ENCODE measurements at regions not wholly inside any gene's neighbourhood (a gene's known extent, or its start where the extent isn't known, plus 50 kb on each side); places are given as distances from the start of the nearest gene placed in this dataset.
A peak's percentile ranks its signal among the peaks of the same experiment; 100 is the strongest.
"Not testable (repeated sequence)": the region's sequence is repeated elsewhere in the genome, so short reads cannot be mapped to it uniquely, and the experiment has no call there.

DNA sequence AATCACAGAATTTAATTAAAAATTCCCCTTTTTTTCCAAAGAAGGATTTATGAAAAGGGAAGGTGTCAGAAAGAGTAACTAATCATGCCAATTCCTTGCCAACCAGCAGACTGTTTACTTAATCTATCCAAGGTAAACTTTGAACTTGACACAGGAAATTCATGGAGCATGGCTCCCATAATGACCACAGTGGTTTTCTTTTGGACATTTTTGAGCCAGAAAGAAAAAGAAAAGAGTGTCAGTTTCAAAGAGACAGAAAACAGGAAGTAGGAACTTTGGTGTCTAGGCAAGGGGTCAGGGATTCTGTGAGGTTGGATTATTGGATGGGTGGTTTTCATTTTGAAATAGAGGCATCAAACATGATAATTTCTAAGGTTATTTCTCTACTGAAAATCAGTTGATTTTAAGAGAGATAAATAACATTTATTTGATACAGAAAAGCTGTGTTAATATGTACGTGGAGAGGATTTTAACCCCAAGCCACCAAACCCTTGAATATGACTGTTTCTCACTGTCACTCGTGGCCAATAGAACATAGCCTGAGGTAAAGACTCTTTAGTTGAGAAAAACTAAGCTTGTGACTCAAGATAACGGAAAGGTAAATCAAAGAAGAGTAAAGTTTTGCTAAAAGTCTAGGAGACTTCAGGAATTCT lies 196.1 kb downstream of the TTC6 start:
- no peak for DNase-seq

DNA sequence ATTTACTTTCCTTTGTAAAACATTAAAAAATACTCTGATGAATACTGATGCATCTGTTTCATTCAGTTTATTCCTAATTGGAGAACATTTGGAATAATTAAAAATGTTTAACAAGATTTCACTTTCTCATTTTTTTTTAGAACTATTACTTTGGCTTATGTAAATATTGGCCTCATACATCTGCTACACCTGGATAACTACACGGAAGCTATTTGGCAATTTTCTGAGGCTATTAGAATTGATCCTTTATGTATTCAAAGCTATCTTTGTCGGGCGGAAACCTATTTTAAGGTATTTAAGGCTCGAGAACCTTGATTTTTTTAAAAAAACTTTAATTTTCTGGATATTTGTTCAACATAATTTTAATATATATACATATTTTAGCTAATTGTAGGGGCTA lies 196.7 kb downstream of the TTC6 start:
- no peak for DNase-seq

DNA sequence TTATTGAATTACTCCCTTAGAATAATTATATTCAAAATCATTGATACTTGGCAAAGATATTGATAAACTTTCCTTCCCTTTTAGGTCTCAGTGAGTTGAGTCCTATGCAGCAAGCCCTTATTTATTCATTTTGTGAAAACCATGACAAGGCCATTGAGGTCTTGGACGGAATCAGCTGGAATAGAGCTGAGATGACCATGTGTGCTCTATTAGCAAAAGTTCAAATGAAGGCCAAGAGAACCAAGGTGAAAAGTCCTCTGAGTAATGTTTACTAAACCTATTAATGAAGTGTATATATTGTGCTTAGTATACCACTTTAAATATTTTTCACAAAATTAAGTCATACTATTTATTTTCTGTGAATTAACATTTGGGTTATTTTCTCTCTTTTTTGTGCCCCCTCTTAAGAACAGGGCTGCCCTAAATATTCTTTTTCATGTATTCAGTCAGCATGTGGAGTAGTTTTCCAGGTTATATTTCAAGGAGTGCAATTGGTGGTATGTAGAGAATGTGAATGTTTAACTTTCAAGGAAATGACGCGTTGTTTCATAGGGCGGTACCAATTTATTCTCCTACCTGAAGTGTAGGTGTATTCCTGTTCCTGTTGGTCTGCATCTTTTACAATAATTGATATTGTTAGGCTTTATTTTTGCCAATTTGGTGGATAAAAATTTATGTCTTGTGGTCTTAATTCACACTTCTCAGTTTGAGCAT lies 201.4 kb downstream of the TTC6 start:
- DNase-seq: no peak

DNA sequence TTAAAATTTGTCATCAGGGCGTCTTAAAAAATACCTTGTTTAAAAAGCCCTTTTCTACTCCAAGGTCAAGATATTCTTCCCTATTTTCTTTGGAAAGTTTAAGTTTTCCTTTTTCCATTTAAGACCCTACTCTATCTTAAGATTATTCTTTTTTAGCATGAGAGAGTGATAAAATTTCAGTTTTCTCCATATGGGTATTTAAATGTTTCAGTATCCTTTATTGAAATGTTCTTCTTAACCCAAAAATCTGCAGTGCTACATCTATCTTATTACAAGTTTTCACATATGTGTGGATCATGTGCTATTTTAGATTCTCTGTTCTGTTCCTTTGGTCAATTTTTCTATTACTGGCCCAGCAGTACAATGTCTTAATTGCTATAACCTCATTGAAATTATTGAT lies 202.2 kb downstream of the TTC6 start:
- DNase-seq: no peak

DNA sequence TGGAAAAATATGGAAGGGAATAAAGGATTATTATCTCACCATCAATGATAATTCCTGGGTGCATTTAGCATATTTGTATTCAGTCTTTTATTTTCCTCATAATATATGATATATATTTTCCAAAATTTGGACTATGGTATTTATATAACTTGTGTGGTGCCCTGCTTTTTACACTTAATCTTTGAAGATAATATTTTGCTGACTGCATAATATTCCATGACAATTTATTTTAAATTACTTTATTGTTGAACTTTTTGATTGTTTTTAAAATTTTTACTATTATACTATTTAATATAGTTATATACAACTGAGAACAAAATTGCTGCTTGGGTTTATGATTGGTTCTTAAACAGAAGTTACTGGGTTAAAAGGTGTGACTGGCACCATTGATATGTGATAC lies 212.3 kb downstream of the TTC6 start:
- no peak for DNase-seq

DNA sequence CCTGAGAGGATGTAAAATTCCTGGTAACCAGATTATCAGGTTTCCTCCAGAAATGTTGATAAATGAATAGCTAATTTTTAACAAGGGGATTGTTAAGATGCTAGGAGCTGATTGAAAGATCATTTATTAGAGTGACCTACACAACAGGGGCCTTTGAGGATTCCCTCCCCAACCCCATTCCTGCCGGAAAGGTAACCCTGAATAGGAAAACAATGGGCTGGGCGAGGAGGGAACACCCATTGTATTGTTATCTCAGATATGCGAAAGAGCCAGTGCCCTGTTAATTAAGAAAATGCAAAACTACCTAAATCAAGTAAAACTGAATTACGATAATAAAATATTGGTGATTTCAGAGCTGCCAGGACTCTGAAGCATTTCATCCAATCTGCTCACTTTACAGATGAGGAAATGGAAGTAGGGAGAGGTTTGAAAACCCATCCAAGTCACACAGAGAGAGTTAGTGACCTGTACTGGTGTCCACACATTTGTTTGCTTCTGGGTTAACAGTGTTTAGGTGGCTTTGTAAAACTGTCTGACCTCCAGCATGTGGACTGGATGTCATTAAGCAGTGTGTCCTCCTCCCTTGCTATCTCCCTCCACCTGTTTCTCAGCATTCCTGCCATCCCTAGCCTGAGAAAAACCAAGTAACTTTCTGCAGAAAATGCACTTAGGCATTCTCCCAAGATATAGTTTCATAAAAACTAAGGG lies 214.8 kb downstream of the TTC6 start:
- DNase-seq: no peak

DNA sequence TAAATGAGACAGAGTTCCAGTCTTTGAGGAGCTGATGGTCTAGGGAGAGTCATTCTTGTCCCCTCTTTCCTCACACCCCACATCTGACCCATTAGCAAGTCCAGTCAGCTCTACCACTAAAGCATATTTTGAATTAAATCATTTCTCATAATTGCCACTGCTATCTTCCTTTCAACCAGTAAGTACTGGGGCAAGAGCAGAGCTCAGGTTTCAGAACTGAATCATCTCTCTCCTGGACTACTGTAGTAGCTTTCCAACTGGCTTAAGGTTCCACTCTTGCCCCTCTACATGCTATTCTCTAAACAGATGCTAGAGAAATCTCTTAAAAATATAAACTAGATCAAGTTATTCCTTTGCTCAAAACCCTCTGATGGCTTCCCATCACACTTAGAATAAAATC lies 218.3 kb downstream of the TTC6 start:
- DNase-seq: no peak

DNA sequence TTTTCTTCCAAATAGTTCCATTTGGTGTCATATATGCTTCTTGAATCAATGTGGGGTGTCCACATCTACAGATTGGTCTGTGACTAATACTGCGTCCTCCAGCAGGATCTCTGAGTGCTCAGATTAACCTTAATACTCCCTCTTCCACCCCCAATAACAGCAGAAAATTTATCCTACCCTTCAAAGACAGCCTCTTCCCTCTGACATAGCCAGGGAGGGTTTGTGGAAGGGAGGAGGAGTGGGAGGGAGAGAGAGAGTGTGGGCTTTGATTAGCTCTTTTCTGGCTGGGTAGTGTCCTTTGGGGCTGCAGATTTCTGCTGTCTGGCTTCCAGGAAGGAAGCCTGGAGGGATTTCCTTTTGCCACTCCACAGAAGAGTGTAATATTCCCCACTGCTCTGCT lies 220.7 kb downstream of the TTC6 start:
- no peak for DNase-seq

DNA sequence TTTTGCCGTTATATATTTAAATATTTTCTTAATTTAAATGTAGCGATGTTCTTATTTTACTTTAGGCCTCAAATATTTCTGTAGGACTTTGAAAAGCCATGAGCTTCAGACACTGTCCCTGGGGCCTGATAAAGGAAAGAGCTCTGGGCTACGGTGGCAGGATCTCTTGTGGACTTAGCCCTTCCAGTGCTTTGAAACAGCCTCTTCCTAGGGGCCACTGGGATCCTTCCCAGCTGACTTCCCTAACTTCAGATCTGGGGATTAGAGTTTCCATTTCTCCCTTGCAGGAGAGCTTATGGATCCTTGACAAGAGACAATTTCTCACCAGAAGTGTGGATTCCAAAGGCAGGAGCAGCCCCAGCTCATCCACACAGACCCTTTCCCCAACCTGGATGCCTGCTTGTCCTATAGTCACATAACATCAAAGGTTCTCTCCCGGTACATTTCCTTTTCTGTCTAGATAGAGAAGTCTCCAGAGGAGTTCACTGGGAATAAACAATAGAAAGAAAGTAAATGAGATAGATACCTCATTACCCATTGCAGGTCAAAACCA lies 221.4 kb downstream of the TTC6 start:
- no peak for DNase-seq

DNA sequence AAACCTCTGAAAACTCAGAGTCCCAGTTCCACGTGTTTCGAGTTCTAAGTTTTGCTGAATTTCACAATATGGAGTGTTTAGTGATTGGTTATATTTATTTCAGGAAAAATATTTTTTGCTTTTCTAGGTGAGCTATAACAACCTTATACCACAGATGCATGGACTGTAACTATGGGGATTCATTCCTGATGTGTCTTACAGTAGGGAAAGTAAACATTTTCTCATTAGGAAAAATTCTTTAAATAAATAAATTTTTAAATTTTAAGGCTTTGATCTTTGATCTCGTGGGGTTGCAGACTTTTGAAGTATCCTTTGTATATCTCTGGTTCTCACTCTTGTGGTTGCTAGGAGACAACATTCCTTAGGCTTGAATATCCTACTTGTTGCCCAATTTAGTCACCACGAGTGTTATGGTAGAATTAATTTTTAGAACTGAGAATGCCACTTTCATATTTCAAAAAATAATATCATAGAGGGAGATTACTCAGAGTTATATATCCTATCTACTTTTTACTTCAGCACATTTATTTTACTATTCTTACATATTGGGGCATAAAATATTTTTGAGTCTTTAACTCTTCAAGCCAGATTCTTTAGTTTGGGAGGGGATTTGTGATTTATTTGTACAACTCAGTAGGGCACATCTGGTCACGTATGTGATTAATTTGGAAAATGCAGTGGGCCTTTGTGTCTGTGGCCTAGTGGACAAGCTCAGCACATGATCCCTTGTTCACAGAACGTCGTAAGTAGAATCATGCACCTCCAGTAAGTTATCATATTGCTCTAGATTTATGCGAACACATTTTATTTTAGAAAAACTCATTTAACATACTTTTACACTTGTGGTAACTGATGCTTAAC lies 224.0 kb downstream of the TTC6 start:
- peak; percentile 55 for DNase-seq

DNA sequence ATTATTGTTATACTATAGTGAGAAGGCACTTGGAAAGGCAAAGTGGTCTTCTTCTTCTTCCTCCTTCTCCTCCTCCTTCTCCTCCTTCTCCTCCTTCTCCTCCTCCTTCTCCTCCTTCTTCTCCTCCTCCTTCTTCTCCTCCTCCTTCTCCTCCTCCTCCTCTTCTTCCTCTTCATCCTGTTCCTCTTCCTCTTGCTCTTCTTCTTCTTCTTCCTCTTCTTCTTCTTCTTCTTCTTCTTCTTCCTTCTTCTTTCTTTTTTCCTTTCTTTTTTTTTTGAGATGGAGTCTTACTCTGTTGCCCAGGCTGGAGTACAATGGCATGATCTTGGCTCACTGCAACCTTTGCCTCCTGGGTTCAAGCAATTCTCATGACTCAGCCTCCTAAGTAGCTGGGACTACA lies 225.4 kb downstream of the TTC6 start:
- DNase-seq: not testable (repeated sequence)

DNA sequence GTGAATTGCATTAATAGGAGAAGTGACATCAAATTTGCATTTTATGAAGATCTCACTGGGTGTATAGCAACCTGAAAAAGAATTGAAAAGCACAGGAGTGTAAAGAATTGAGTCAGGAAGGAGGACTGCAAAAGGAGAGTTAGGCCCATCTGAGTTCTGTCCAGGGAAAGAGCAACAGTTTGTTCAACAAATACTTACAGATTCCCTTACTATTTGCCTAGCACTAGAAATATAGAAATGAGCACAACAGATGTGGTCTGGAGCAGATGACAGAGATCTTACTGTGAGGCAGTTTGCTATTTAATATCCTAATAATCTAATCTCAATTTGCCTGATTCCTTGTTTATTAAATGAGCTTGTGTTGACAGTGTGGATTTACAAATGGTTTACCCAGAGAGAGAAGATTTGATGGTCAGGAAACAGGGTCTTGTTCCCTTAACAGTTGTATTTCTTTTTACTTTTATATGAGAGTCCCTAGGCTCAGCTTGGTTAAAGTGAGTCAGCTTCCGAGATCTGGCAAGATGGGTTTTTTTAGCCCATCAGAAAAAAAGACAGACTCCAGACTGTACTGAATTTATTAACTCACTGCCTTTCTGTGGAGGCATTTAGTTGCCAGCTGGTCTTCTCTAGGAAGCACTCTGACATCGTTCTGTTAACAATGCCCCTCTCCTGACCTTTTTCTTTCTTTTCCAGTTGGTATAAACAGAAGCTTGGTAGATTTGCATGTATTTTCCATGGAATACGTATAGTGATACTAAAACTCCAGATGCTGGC lies 229.7 kb downstream of the TTC6 start:
- no peak for DNase-seq

DNA sequence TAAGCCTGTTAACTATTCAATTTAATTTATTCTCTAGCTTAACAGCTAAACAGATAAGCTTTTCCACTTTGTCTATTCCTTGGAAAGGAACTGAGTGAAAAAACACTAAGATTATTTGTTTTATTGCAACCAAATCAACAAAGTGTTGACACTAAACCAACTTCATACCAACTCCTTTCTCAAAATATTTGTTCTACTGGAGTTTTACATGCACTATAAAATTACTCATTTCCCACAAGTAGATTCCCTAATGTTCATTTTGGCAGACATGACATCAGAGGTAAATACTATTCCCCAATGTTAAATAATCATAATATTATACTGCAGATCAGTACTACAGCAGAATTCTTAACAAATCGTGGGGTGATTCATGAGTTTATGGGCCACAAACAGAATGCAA lies 231.4 kb downstream of the TTC6 start:
- DNase-seq: no peak

DNA sequence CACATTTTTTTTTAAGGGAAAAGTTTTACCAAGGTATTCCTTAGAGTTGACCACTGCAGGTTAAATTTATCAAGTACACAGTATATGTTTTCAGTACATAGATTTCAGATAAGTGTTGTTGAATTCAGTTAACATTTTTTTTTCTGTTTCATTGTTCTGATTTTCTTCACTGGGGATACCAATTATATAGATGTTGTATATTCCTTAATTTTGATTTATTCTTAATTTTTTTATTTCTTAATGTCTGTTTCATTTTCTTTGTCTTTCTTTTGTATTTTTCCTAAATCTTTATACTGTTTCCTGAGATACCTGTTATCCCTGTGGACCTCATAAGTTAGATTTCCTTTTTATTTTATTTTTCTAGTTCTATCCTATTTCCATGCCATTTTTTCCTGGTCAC lies 234.8 kb downstream of the TTC6 start:
- no peak for DNase-seq

DNA sequence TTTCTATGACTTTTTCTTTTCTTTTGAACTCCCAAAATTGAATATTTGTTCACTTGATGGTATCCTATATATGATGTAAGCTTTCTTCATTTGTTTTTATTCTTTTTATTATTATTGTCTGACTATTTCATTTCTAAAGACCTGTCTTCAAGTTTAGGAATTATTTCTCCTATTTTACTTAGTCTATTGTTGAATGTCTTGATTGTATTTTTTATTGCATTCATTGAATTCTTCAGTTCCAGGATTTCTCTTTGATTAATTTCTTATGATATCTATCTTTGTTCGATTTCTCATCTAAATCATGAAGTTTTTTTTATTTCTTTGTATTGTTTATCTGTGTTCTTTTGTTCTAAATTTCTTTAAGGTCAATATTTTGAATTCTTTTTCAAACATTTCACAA lies 238.8 kb downstream of the TTC6 start:
- no peak for DNase-seq

DNA sequence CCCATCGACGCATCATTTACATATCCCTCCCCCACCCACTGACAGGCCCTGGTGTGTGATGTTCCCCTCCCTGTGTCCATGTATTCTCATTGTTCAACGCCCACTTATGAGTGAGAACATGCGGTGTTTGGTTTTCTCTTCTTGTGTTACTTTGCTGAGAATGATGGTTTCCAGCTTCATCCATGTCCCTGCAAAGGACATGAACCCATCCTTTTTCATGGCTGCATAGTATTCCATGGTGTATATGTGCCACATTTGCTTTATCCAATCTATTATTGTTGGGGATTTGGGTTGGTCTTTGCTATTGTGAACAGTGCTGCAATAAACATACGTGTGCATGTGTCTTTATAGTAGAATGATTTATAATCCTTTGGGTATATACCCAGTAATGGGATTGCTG lies 243.3 kb downstream of the TTC6 start:
- DNase-seq: not testable (repeated sequence)

DNA sequence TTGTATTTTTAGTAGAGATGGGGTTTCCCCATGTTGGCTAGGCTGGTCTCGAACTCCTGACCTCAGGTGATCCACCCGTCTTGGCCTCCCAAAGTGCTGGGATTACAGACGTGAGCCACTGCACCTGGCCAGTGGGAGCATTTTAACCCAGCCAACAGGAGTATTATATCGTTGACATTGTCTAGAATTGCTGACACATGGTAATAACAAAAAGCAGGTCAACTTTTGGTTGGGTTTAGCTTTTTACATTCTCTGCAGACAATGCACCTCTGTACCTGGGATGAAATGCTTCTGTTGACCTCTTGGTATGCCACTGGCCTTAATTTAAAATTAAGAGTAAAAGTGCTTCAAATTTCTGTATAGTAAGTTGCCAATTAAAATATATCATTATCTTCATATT lies 245.6 kb downstream of the TTC6 start:
- DNase-seq: not testable (repeated sequence)

DNA sequence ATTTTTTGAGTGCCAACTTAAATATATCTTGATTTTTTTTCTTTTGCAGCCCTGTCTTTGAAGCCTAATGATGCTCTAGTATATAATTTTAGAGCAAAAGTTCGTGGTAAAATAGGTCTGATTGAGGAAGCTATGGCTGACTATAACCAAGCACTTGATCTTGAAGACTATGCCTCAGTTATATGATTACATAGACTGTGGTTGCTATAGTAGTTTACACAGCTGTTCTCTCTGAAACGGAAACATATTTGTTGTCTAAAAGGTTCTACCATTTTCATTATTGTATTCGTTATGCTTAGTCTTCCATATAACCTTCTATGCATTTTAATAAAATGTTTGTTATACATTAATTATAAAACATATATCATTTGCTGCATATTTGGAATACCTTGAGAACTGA lies 246.7 kb downstream of the TTC6 start:
- DNase-seq: no peak

DNA sequence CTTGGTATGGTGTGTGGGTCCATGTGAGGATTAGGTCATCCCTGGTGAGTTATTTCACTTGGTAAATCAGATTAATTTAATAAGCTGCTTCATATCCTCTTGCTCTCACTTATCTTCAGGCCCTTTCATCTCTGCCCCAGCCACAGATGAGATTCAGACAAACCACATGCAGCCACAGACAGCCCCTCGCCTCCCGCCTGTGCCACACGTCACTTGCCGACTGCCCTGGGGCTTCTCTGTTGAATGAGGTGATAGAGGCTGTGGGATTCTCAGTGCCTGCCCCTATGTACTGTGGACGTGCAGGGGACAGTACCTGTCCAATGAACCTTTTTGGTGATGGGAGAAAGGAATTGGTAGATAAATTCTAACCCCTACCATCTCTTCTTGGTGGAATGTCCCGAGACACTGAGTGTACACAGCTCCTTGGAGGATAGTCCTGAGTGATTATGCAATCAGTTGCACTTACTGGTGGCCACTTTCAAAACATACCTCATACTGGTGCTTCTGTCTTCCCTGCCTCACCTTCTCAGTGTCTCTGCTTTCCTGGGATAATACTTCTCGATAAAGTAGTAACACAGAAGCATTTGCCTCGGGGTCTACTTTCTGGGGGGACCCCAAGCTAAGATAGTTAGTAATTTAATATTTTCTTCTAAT lies 248.7 kb downstream of the TTC6 start:
- DNase-seq: no peak

DNA sequence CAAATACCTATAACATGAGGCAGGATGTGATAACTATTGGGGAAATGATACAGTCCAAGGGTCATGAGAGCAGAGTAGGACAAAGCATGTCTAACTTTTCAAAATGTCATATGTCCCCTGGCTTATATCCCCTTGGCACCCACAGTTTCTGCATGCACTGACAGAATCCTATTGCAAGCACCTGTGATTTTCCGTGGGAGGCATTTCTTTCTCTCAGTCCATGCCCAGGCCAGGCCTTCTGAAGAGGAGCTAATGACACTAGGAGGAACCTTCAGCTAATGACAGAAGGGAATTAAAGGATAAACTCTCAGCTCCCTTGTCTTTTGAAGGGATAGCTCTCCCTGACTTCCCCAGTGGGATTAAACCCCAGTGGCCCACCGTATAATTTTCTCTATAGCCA lies 249.2 kb downstream of the TTC6 start:
- no peak for DNase-seq

DNA sequence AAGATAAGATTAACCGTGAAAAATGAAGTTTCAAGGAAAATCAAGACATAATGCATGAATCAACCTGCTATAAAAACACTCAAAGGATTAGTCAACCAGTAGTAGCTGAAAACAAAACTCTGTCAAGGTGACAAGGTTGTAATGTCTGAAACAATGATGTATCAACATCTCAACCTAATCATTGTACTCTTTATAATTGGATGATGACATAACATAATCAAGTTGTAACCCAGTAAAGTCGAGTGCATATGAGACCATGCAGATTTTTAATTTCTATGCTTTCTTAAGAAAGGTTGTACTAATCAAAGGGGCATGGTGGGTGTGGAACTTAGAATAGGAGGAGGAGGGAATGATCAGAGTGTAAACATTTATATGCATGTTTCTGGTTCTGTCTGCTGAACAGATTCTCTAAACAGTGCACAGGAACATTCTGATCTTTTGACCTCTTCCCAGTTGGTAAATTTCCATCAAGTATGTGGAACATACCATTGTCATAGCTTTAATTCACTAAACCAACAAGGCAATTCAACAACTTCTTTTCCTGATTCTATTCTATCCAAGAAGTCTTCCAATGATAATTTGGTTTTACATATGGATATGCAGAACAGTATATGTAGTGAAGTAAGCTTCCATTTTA lies 253.7 kb downstream of the TTC6 start:
- no peak for DNase-seq
